Brain microvascular endothelial cell (primary cell): ENCODE measurements at regions not wholly inside any gene's neighbourhood (a gene's known extent, or its start where the extent isn't known, plus 50 kb on each side); places are given as distances from the start of the nearest gene placed in this dataset.

Experiments used
- DNase-seq: peaks from one replicate; pipeline ENCODE4 v3.0.0-alpha.2; 2020
- H3K27ac ChIP-seq: fragments of 250-450 bp; sonication (Bioruptor Pico); 2 replicates; pipeline ENCODE4 v1.5.1; 2020; ENCODE audit warnings: mild to moderate bottlenecking, moderate library complexity
- H3K27me3 ChIP-seq: fragments of 250-450 bp; sonication (Bioruptor Pico); replicated peaks from 2 replicates; pipeline ENCODE4 v1.5.1; 2020; ENCODE audit warnings: mild to moderate bottlenecking
- H3K36me3 ChIP-seq: fragments of 250-450 bp; sonication (Bioruptor Pico); replicated peaks from 2 replicates; pipeline ENCODE4 v1.5.1; 2020; ENCODE audit warnings: mild to moderate bottlenecking
- H3K4me3 ChIP-seq: 2 replicates; pipeline ENCODE4 v1.5.1; 2011; ENCODE audit warnings: low read depth, mild to moderate bottlenecking, control low read depth, low read length, moderate library complexity
- CTCF ChIP-seq: IDR thresholded peaks from 2 replicates; pipeline ENCODE4 v1.5.1; 2011; ENCODE audit warnings: low read depth, mild to moderate bottlenecking, moderate library complexity, low read length, control low read depth, inconsistent platforms; ENCODE audit errors: missing control alignments
- in situ Hi-C: cut with HindIII; loops from 2 replicates; pipeline ENCODE4 v1.10.0; 2017; ENCODE audit warnings: low sequenced_read_pairs, low pct_ligation_motif_present

GRCh38 chr4:106494066-106494465, 125.5 kb upstream of the GIMD1 start:
- H3K36me3 ChIP-seq = no peaks in the 10 kb centered on the region
- TF ChIP-seq CTCF = no peak
- no peak overlapping the region for H3K27ac ChIP-seq
- in situ Hi-C loops = no loop called here
- H3K27me3 ChIP-seq = no peaks in the 10 kb centered on the region
- no peak overlapping the region for H3K4me3 ChIP-seq
- peak; percentile 31 for DNase-seq

- no peak for TF ChIP-seq CTCF
- Histone ChIP-seq H3K27me3 (no peaks in the 10 kb centered on the region), H3K4me3 (no peak overlapping the region), H3K27ac (no peak overlapping the region), H3K36me3 (no peaks in the 10 kb centered on the region)
- DNase-seq = no peak
- in situ Hi-C loops = no loop called here
Observed at GRCh38 chr4:106493086-106493485, 124.5 kb upstream of the GIMD1 start.

GRCh38 chr4:106486533-106486932, 118.0 kb upstream of the GIMD1 start:
- no peak overlapping the region for H3K4me3 ChIP-seq
- TF ChIP-seq CTCF = no peak
- H3K27ac ChIP-seq = no peak overlapping the region
- no peaks in the 10 kb centered on the region for H3K36me3 ChIP-seq
- H3K27me3 ChIP-seq = no peaks in the 10 kb centered on the region
- in situ Hi-C loops = no loop called here
- no peak for DNase-seq

GRCh38 chr4:106481801-106482200, 113.2 kb upstream of the GIMD1 start:
- in situ Hi-C loops = no loop called here
- Histone ChIP-seq H3K4me3 (no peak overlapping the region), H3K36me3 (no peaks in the 10 kb centered on the region), H3K27ac (no peak overlapping the region), H3K27me3 (no peaks in the 10 kb centered on the region)
- DNase-seq = no peak
- no peak for TF ChIP-seq CTCF

- in situ Hi-C loops = no loop called here
- H3K27ac ChIP-seq = no peak overlapping the region
- DNase-seq = no peak
- H3K4me3 ChIP-seq = no peak overlapping the region
- no peaks in the 10 kb centered on the region for H3K36me3 ChIP-seq
- no peaks in the 10 kb centered on the region for H3K27me3 ChIP-seq
- TF ChIP-seq CTCF = no peak
Observed at GRCh38 chr4:106478152-106478551, 109.6 kb upstream of the GIMD1 start.

- in situ Hi-C loops = no loop called here
Observed at GRCh38 chr4:106476741-106477140, 108.2 kb upstream of the GIMD1 start.

More at GRCh38 chr4:106476741-106477140, 108.2 kb upstream of the GIMD1 start:
- no peaks in the 10 kb centered on the region for H3K36me3 ChIP-seq
- no peak overlapping the region for H3K27ac ChIP-seq
- no peak for DNase-seq
- no peak for TF ChIP-seq CTCF
- no peaks in the 10 kb centered on the region for H3K27me3 ChIP-seq
- no peak overlapping the region for H3K4me3 ChIP-seq
